OCI-LY1 (cell line): ENCODE measurements at regions not wholly inside any gene's neighbourhood (a gene's known extent, or its start where the extent isn't known, plus 50 kb on each side); places are given as distances from the start of the nearest gene placed in this dataset.

ENCODE experiments used
- EZH2 ChIP-seq: fragments of 200-600 bp; sonication (generic), shearing (Covaris generic); IDR thresholded peaks from 2 replicates; pipeline ENCODE4 v1.8.0; 2017; ENCODE audit warnings: borderline replicate concordance, mixed run types, mild to moderate bottlenecking, antibody characterized with exemption, low read length, moderate library complexity, mixed read lengths
- TF ChIP-seq, protein P1 (sequence below): fragments of 200-600 bp; sonication (generic), shearing (Covaris generic); IDR thresholded peaks from 2 replicates; pipeline ENCODE4 v1.5.1; 2017; ENCODE audit warnings: mild to moderate bottlenecking, antibody characterized with exemption, low read length, moderate library complexity, mixed read lengths

GRCh38 chr22:44608597-44609399 is 93.2 kb upstream of the PRR5 start:
- TF ChIP-seq, protein P1, sequence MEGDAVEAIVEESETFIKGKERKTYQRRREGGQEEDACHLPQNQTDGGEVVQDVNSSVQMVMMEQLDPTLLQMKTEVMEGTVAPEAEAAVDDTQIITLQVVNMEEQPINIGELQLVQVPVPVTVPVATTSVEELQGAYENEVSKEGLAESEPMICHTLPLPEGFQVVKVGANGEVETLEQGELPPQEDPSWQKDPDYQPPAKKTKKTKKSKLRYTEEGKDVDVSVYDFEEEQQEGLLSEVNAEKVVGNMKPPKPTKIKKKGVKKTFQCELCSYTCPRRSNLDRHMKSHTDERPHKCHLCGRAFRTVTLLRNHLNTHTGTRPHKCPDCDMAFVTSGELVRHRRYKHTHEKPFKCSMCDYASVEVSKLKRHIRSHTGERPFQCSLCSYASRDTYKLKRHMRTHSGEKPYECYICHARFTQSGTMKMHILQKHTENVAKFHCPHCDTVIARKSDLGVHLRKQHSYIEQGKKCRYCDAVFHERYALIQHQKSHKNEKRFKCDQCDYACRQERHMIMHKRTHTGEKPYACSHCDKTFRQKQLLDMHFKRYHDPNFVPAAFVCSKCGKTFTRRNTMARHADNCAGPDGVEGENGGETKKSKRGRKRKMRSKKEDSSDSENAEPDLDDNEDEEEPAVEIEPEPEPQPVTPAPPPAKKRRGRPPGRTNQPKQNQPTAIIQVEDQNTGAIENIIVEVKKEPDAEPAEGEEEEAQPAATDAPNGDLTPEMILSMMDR: no peak
- TF ChIP-seq EZH2: no peak
